ENCODE measurements at regions not wholly inside any gene's neighbourhood (a gene's known extent, or its start where the extent isn't known, plus 50 kb on each side); places are given as distances from the start of the nearest gene placed in this dataset.

DNA sequence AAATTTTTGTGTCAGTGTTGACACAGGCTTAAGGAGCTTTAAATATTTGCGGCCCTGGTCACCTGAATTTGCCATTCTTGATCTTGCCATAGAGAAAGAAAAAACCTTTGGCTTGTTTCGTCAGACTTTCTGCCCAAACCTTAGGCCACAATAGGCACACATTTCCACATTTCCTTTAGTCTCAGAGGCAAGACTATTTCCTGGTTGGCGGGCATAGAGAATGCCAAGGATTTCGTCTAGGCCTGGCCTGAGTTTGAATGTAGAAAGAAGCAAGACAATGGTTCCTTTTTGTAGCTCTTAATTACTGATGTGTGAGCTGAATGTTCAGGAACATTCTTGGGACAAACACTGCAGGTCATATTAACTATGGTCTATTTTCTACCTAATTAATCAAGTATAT, 108.1 kb downstream of the TRMT11 start:
- TF ChIP-seq, protein P1, sequence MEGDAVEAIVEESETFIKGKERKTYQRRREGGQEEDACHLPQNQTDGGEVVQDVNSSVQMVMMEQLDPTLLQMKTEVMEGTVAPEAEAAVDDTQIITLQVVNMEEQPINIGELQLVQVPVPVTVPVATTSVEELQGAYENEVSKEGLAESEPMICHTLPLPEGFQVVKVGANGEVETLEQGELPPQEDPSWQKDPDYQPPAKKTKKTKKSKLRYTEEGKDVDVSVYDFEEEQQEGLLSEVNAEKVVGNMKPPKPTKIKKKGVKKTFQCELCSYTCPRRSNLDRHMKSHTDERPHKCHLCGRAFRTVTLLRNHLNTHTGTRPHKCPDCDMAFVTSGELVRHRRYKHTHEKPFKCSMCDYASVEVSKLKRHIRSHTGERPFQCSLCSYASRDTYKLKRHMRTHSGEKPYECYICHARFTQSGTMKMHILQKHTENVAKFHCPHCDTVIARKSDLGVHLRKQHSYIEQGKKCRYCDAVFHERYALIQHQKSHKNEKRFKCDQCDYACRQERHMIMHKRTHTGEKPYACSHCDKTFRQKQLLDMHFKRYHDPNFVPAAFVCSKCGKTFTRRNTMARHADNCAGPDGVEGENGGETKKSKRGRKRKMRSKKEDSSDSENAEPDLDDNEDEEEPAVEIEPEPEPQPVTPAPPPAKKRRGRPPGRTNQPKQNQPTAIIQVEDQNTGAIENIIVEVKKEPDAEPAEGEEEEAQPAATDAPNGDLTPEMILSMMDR (conservative IDR thresholded peaks at IDR 0.05 in 1 of 2, IDR thresholded peaks at IDR 0.05 in 1 of 2; ENCODE audit: low read depth in 1 of 2, low read length in 2 of 2), result no peak
- TF ChIP-seq EZH2 (IDR thresholded peaks at IDR 0.05; ENCODE audit: low read length, missing control alignments), result no peak

Measured in fibroblast of lung (primary cell).